GM12864 (cell line): ENCODE measurements at regions not wholly inside any gene's neighbourhood (a gene's known extent, or its start where the extent isn't known, plus 50 kb on each side); places are given as distances from the start of the nearest gene placed in this dataset.

Experiments used
- DNase-seq: peaks from one replicate; pipeline ENCODE4 v3.0.0-alpha.2; 2011; ENCODE audit warnings: low read depth
- H3K4me3 ChIP-seq: 2 replicates; pipeline ENCODE4 v1.5.1; 2011; ENCODE audit warnings: mild to moderate bottlenecking, low read depth, low read length, control low read depth
- CTCF ChIP-seq: IDR thresholded peaks from 2 replicates; pipeline ENCODE4 v1.5.1; 2011; ENCODE audit warnings: low read depth, mild to moderate bottlenecking, moderate library complexity, low read length, control low read depth, inconsistent platforms; ENCODE audit errors: missing control alignments

- no peak for TF ChIP-seq CTCF
- H3K4me3 ChIP-seq = no peak overlapping the region
- no peak for DNase-seq
Observed at GRCh38 chr13:57933606-57934005, 302.1 kb downstream of the PCDH17 start.

GRCh38 chr13:57935965-57936364, 304.4 kb downstream of the PCDH17 start:
- DNase-seq = no peak
- no peak overlapping the region for H3K4me3 ChIP-seq

GRCh38 chr13:57946361-57946760, 314.8 kb downstream of the PCDH17 start:
- H3K4me3 ChIP-seq = no peak overlapping the region
- TF ChIP-seq CTCF = no peak
- no peak for DNase-seq

More at GRCh38 chr13:57935965-57936364, 304.4 kb downstream of the PCDH17 start:
- no peak for TF ChIP-seq CTCF

- no peak for DNase-seq
- no peak for TF ChIP-seq CTCF
- no peak overlapping the region for H3K4me3 ChIP-seq
Observed at GRCh38 chr13:57948884-57949283, 317.3 kb downstream of the PCDH17 start.

- no peak for TF ChIP-seq CTCF
- no peak overlapping the region for H3K4me3 ChIP-seq
- no peak for DNase-seq
Observed at GRCh38 chr13:57969951-57970350, 338.4 kb downstream of the PCDH17 start.

GRCh38 chr13:57970404-57970803, 338.9 kb downstream of the PCDH17 start:
- TF ChIP-seq CTCF = no peak
- no peak for DNase-seq
- H3K4me3 ChIP-seq = no peak overlapping the region

GRCh38 chr13:57982782-57983181, 351.2 kb downstream of the PCDH17 start:
- no peak for TF ChIP-seq CTCF
- no peak overlapping the region for H3K4me3 ChIP-seq
- DNase-seq = no peak
